ENCODE measurements at regions not wholly inside any gene's neighbourhood (a gene's known extent, or its start where the extent isn't known, plus 50 kb on each side); places are given as distances from the start of the nearest gene placed in this dataset.

DNA sequence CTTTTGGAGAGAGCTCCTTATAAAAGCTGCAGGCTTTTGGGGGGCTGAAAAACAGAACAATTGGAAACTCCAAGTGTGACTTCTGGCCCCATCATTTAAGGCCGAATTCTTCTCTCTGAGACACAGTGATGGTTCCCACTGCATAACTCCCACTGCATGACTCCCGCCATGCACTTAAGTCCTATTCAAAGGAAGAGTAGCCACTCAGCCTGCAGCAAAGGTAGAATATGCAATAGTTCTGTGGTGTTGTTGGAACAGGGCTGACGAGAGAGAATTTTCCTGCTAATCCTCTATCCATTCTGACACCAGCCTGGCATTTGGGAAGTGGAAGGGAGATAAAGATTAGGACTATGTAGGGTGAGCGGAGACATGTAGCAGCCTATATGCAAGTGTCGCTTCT, 185.6 kb upstream of the ZNF462 start:
- TF ChIP-seq, protein P1, sequence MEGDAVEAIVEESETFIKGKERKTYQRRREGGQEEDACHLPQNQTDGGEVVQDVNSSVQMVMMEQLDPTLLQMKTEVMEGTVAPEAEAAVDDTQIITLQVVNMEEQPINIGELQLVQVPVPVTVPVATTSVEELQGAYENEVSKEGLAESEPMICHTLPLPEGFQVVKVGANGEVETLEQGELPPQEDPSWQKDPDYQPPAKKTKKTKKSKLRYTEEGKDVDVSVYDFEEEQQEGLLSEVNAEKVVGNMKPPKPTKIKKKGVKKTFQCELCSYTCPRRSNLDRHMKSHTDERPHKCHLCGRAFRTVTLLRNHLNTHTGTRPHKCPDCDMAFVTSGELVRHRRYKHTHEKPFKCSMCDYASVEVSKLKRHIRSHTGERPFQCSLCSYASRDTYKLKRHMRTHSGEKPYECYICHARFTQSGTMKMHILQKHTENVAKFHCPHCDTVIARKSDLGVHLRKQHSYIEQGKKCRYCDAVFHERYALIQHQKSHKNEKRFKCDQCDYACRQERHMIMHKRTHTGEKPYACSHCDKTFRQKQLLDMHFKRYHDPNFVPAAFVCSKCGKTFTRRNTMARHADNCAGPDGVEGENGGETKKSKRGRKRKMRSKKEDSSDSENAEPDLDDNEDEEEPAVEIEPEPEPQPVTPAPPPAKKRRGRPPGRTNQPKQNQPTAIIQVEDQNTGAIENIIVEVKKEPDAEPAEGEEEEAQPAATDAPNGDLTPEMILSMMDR (IDR thresholded peaks at IDR 0.05): no peak
- no peak for TF ChIP-seq POLR2A (IDR thresholded peaks at IDR 0.05)

Data from lower leg skin (tissue), 3 donors.